WTC11 (cell line): ENCODE measurements at regions not wholly inside any gene's neighbourhood (a gene's known extent, or its start where the extent isn't known, plus 50 kb on each side); places are given as distances from the start of the nearest gene placed in this dataset.

Experiments
- ATF3 ChIP-seq: sonication (generic); formaldehyde crosslinking; conservative IDR thresholded peaks from 2 replicates; pipeline ENCODE4 v1.8.1; 2022; ENCODE audit warnings: mild to moderate bottlenecking, missing genetic modification reagents
- CTCF ChIP-seq: fragments of 200-600 bp; IDR thresholded peaks from 2 replicates; pipeline ENCODE4 v1.8.0; 2022; ENCODE audit warnings: antibody characterized with exemption
- ETV6 ChIP-seq: sonication (generic); formaldehyde crosslinking; IDR thresholded peaks from 2 replicates; pipeline ENCODE4 v1.8.1; 2022; ENCODE audit warnings: mild to moderate bottlenecking, missing genetic modification reagents
- FOXP1 ChIP-seq: sonication (generic); formaldehyde crosslinking; IDR thresholded peaks from 2 replicates; pipeline ENCODE4 v1.8.0; 2022; ENCODE audit warnings: missing genetic modification reagents, mild to moderate bottlenecking, moderate library complexity, borderline replicate concordance
- MAX ChIP-seq: sonication (generic); formaldehyde crosslinking; IDR thresholded peaks from 2 replicates; pipeline ENCODE4 v1.8.0; 2022; ENCODE audit warnings: mild to moderate bottlenecking, missing genetic modification reagents
- MYBL2 ChIP-seq: sonication (generic); formaldehyde crosslinking; IDR thresholded peaks from 2 replicates; pipeline ENCODE4 v1.8.1; 2023; ENCODE audit warnings: mild to moderate bottlenecking, moderate library complexity, missing genetic modification reagents
- NFYB ChIP-seq: sonication (generic); formaldehyde crosslinking; conservative IDR thresholded peaks from 2 replicates; pipeline ENCODE4 v1.8.0; 2022; ENCODE audit warnings: low read depth, missing genetic modification reagents
- NR1H2 ChIP-seq: sonication (generic); formaldehyde crosslinking; IDR thresholded peaks from 2 replicates; pipeline ENCODE4 v1.9.0; 2021; ENCODE audit warnings: mild to moderate bottlenecking, moderate library complexity, missing genetic modification reagents
- SP1 ChIP-seq: sonication (generic); formaldehyde crosslinking; conservative IDR thresholded peaks from 2 replicates; pipeline ENCODE4 v1.8.1; 2022; ENCODE audit warnings: missing genetic modification reagents
- TCF7 ChIP-seq: sonication (generic); formaldehyde crosslinking; IDR thresholded peaks from 2 replicates; pipeline ENCODE4 v1.8.0; 2022; ENCODE audit warnings: mild to moderate bottlenecking, low read depth, missing genetic modification reagents, moderate library complexity
- ZNF671 ChIP-seq: fragments of 250-450 bp; sonication (Bioruptor Pico); IDR thresholded peaks from 2 replicates; pipeline ENCODE4 v1.8.0; 2021; ENCODE audit warnings: mild to moderate bottlenecking
- TF ChIP-seq, protein P1 (sequence below): sonication (generic); formaldehyde crosslinking; IDR thresholded peaks from 2 replicates; pipeline ENCODE4 v1.8.1; 2022; ENCODE audit warnings: missing genetic modification reagents, borderline replicate concordance
- TF ChIP-seq, protein P2 (sequence below): fragments of 250-450 bp; sonication (Bioruptor Pico); conservative IDR thresholded peaks from 2 replicates; pipeline ENCODE4 v1.9.0; 2021; ENCODE audit warnings: mild to moderate bottlenecking

DNA sequence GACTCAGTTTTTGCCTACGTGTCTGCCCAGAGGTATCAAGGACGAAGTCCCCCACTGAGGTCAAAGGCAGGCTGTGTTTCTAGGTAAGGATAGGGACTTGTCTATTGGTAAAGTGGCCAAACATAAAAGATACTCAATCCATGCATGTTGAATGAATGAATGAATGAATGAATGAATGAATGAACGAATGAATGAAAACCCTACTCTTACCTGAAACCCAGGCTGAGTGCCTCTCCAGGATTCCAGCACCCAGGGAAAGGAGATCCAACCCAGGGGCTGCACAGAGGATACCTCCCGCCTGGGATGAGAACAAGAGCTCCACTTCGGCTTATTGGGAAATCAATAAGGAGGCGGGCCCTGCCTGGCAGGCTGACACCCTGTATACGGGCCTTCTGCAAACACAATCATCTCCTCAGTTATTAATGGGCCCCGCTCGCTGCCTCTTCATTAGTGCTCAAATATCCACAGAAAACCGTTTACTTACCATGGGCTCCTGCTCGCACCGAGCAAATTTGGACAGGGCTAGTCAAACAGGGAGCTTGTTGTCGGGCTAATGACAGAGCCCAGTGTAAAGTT is 177.4 kb downstream of the BUD13 start:
- no peak for TF ChIP-seq CTCF
- TF ChIP-seq, protein P1, sequence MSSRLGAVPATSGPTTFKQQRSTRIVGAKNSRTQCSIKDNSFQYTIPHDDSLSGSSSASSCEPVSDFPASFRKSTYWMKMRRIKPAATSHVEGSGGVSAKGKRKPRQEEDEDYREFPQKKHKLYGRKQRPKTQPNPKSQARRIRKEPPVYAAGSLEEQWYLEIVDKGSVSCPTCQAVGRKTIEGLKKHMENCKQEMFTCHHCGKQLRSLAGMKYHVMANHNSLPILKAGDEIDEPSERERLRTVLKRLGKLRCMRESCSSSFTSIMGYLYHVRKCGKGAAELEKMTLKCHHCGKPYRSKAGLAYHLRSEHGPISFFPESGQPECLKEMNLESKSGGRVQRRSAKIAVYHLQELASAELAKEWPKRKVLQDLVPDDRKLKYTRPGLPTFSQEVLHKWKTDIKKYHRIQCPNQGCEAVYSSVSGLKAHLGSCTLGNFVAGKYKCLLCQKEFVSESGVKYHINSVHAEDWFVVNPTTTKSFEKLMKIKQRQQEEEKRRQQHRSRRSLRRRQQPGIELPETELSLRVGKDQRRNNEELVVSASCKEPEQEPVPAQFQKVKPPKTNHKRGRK, result no peak
- no peak for TF ChIP-seq ETV6 (CRISPR knock-in tag)
- no peak for TF ChIP-seq FOXP1 (CRISPR knock-in tag)
- no peak for TF ChIP-seq NFYB (CRISPR knock-in tag)
- no peak for TF ChIP-seq ATF3 (CRISPR knock-in tag)
- no peak for TF ChIP-seq ZNF671
- TF ChIP-seq SP1, result no peak
- TF ChIP-seq MAX, result no peak
- no peak for TF ChIP-seq NR1H2 (CRISPR knock-in tag)
- TF ChIP-seq MYBL2 (CRISPR knock-in tag), result no peak
- TF ChIP-seq TCF7 (CRISPR knock-in tag), result no peak
- TF ChIP-seq, protein P2, sequence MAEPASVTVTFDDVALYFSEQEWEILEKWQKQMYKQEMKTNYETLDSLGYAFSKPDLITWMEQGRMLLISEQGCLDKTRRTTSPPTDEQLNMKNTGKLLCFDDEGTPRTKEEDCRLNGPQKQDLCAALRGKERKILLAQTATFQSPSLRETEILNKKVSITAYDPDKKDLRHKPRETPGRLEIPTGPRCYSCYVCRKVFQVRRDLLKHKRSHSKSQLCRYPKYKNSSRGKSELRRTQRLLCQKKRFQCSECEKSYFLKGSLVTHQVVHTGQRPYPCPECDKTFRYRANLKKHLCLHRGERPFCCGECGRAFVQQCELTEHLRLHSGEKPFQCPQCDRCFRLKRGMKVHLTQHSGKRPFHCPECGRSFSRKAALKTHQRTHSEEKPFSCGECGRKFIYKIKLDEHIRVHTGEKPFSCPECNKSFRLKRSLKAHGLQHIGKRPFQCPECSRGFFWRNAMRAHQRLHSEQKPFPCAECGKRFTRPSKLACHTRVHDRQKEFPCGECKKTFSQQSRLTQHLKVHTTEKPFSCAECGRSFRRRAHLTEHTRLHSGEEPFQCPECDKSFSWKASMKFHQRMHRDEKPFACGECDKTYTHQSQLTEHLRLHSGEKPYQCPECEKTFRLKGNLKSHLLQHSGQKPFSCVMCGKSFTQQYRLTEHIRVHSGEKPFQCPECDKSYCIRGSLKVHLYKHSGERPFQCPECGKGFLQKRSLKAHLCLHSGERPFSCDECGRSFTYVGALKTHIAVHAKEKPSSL (CRISPR knock-in tag), result no peak
